GM21367 (cell line): ENCODE measurements at regions not wholly inside any gene's neighbourhood (a gene's known extent, or its start where the extent isn't known, plus 50 kb on each side); places are given as distances from the start of the nearest gene placed in this dataset.
"Not testable (repeated sequence)": the region's sequence is repeated elsewhere in the genome, so short reads cannot be mapped to it uniquely, and the experiment has no call there.

Experiments used
- ATAC-seq: cut with Tn5 transposase; IDR thresholded peaks from one replicate; pipeline ENCODE4 v1.9.1; 2021; ENCODE audit not compliant: unreplicated experiment

DNA sequence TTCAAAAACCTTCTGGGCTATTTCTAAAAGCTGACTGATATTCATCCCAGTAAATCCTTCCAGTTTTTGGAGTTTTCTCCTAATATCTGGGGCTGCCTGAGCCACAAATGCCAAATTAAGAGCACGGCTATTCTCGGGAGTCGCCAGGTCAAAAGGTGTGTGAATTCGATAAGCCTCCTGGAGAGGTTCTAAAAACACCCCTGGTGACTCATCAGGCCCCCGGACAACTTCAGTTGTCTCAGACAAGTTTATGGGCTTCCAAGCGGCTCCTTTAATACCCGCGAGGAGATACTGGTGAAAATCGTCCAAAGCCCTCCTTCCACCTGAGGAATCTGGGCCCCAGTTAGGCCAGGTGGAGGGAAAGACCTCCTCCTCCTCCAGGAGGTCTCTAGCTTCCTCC, 677.1 kb downstream of the TMEM121 start:
- ATAC-seq, result no peak

DNA sequence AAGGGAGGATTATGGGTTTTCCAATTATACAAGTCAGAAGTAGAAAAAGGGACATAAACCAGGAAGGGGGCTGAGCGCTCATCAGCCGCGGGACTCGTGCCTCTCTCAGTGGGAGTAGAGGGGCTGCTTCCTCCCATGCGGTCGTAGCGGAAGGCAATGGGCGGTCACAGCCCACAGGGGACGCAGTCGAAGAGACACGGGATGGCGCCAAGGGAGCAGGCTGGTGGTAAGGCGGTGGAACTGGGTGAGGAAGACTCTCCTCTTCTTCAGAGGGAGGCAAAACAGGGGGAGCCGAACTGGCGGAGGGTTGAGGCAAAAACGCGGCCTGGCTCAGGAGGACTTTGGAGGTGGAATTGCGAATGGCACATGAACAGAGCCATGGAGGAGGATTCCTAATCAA, 677.7 kb downstream of the TMEM121 start:
- no peak for ATAC-seq

DNA sequence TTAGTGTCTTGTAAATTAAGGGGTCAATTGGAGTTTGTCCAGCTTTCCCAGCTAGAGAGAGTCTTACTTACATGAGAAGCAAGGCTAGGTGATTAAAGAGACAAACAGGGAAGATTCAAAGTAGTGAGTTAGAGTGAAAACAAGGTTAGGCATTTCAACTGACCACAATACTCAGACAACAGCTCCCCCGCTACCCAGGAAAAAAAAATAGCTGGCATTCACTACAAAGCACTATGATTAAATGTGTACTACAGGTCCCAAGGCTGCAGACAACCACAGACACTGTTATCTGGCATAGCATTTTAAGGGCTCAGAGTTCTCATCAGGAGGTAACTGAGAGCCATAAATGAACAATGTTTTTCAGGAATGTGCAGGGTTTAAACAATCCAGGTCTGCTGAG, 680.9 kb downstream of the TMEM121 start:
- no peak for ATAC-seq

DNA sequence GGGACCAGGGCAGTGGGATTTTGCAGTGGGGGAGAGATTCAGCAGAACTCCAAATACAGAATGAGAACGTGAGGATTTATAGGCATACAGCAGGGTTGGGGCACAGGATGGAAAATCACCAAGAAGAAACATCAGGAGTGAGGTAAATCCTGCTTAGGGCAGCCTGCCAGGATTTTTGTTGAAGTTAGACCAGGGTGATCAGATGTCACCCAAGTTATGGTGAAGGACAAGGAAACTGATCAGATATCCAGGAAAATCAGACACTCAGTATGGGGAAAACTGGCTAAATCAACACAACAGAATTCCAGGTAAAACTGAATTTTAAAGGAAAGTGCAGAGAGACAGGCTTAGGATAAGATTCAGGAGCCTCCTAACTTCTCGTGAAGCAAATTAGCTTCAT, 682.4 kb downstream of the TMEM121 start:
- ATAC-seq, result no peak

DNA sequence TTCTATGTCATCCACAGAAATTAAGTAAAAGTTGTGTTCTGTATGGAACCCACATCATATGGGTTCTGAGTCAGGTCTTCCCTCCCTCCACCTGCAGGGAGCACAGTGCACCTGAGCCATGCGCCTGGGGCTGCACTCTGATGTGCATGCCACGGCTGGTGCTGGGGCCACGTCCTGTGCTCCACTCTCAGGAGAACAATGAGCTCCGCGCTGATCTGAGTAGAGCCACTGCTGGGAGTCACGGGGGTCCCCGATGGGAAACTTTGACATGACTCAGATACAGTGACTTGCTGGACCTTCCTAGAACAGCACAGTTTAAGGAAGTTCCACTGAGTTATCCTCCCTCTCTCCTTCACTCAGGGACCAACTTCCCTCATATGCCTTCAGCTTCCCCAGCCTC, 683.4 kb downstream of the TMEM121 start:
- no peak for ATAC-seq

DNA sequence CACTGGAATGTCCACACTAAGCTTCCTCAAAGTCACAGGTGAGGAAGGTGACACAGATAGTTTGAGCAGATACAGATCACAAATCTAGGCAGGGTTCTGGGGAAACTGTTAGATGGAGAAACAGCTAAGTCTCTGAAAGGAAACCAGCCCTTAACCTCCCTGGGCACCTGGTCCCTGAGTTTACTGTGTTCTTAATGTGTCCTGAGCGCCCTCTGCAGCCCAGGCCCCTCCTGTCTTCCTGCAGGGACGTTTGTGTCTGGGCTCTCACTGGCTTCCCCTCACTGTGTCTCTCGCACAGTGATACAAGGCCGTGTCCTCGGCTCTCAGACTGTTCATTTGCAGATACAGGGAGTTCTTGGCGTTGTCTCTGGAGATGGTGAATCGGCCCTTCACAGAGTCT, 684.3 kb downstream of the TMEM121 start:
- ATAC-seq, result no peak

DNA sequence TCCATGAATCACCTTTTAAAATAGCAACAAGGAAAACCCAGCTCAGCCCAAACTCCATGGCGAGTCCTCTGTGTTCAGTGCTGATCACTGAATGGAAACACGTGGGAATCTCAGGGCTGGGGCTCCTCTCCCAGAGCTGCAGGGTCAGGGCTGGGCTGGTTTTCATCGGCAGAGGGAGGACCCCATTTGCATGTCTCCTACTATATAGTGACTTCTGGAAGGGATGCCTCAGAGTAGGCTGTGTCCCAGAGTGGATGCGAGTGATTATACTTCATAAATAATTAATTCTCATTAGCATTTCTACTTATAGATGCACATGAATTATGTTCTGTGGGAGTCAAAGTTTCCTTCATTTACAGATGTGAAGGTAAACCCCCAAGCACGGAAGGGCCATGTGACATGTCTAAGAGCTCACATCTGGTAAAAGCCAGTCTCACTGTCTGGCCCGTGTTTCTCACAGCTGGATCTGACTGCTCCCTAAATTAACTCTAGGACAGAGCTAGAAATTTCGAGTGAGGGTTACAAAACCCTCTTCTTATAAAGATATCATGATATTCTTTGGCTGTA, 685.0 kb downstream of the TMEM121 start:
- no peak for ATAC-seq

DNA sequence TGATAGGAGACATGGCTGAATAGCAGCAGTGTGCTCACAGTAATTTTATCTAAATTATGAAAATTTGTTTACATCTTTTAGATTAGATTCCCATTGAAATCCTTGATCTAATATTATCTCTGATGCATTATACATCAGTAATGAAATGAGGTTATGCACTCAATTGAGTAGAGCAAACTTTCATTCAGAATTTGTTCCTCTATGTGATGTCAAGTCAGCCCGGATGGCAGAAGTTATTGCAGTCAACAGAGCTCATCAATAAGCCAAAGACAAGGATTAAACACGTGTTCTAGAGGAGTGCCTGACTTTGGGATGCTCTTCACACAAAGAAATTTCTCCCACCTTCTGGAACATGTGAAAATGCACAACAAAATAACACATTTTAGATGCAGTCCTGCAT, 688.8 kb downstream of the TMEM121 start:
- no peak for ATAC-seq

DNA sequence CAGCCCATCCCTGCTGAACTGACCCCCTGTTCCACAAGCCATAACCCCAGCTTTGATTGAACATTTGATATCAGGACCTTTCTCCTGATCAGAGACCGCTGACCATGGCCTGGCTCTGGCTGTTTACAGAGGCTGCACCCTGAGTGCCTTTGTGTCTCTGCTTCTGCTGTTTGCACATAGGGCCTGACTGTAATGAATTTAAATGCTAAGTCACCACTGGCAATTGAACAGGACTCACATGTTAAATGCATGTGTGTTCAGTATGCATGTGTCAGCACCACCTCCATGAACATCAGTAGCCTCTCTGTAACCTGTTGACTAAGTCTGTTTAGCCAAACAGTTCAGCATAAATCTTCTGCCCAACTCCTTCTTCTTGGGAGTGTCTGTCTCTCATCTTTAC, 690.3 kb downstream of the TMEM121 start:
- ATAC-seq, result no peak

DNA sequence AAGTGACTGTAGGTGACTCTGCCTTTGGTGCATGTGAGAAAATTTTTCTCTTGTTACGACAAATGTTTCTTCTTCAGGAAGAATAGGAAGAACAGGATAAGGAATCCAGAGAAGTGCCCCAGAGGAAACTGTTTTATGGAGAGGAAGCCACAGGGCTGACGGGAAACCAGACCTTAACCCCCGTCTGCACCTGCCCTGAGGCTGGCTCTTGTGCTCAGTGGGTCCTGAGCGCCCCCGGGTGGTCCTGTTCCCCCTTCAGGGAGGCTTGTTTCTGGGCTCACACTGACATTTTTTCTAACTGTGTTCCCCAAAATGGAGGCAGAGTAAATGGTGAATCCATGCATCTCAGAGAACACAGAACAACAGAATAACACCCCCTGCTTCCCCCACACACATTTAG, 691.8 kb downstream of the TMEM121 start:
- ATAC-seq, result no peak

DNA sequence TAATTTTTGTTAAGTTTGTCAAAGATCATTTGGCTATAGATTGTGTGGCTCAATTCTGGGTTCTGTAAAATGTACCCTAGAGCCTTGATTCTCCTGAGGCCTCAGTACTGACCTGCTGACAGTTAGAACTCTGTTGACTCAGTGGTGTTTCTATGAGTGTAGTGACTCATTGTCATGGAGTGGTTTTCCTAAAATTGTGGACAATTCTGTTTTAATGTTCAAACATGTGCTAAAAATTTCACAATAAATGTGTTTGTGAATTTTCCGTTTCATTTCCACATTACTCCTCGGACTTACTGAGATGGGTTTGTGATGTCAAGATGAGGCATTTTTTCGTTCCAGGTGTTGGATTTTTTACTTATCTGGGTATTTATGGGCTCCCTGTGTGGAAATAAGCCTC, 695.9 kb downstream of the TMEM121 start:
- ATAC-seq, result no peak

DNA sequence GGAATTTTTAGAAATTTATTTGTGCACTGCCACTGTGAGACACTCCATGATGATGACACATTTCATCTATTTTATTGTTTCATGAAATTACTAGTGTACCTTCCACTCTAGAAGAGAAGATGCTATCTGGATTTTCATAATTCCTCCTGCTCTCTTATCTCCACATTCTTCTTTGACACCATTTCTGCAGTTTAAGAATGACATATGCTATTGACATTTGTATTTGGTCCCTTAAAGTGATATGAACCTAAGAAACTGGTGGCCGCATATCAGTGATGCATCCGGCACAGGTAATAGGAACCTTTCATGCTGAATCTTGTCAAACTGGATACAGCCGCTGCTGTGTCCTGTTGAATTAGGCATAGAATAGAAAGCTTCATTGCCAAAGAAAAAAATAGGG, 696.3 kb downstream of the TMEM121 start:
- ATAC-seq, result no peak

DNA sequence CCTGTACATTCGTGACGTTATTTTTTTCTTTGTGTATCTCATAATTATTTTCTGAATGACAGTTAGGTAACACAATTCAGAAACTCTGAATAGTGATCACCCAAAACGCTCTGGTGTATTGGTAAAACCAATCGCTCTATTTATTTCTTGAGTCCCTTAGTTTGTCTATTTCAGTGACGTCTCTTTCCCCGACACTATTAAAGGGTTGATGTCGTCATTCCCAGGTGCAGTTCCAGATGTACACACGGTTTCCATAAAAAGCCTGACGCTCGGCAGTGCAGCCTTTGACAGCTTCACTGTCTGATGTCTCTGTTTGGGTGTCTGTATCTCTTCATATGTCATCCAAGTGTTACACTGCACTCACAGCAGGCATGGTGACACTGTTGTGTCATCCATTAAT, 701.4 kb downstream of the TMEM121 start:
- no peak for ATAC-seq

DNA sequence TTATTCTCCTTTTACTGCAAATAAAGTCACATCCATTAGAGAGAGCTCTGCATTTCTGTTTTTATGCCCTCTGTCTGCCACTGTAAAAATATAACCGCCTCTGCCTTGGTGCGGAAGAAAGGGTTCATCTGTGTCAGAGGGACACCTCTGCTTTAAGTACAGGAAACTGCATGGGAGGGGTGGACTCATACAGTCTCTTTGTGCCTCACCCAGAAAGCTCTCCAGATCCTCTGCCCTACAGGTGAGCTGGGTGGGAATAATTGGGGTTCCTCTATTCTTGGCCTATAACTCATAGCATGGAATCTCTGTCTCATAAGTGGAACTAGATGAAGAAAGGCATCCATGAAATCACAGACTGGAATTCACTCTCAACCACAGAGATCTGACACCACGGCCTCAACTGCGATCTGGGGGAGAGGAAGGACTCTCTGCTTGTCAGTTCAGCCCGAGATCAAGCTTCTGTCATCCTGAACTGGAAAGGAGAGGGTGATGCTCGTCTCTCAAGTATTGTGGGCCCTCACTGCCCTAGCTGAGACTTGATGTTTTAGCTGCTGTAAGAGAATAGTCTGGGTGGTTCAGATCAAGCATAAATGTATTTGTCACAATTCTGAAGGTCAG, 702.3 kb downstream of the TMEM121 start:
- ATAC-seq, result no peak

DNA sequence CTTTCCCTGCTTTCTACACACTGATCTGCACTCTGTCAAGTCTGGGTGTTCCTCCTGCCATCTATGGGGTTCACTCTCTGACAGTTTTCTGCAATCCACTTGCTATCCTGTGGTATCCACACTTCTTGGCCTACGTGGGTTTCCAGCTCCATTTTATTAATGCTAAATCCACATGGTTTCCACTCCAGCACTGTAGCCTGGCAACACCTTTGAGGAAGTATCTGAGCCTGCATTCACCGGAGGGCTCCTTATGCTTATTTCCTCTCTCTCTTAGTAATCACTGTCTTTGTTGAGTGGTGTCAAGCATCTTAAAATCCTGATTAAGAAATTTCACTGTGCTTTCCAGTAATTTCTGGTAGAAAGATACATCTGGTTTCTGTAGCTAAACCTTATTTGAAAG, 703.7 kb downstream of the TMEM121 start:
- no peak for ATAC-seq

DNA sequence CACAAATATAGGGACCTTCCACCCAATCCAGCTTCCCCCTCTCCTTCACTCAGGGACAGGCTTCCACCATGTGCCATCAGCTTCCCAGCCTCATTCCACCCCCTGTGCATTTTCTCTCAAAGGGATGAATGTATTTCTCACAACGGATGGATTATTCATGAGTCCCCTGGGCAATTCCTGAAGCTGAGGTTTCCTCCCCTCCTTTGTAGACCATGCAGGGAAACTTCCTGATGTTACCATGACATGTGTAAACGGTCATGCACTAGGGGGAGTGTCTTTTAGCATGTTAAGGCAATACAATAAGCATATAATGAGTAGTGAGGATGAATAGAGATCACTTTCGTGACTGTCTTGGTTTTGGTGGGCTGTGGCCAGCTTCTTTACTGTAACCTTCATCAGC, 706.8 kb downstream of the TMEM121 start:
- not testable (repeated sequence) for ATAC-seq

DNA sequence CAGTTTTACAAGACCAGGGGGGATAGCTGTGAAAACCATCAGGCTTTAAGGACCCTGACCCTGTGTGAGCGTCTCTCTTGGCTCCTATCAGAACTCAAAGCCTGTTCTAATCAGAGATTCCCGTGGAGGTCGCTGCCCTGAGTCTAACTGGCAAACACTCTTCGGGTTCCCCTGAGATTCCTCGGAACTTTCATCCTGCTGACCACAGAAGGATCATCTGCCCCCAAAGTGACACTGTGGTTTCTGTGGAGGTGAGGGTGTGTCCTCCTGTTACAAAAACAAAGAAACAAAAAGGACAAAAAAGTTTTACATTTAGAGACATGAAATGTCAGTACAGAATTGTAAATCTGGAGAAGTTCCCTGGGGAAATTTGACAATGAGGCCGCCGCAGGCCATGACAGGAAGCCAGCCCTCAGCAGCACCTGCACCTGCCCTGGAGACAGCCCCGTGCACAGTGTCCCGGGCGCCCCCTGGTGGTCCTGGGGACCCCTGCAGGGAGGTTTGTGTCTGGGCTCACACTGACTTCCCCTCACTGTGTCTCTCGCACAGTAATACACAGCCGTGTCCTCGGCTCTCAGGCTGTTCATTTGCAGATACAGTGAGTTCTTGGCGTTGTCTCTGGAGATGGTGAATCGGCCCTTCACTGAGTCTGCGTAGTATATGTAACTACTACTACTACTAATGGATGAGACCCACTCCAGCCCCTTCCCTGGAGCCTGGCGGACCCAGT, 708.3 kb downstream of the TMEM121 start:
- not testable (repeated sequence) for ATAC-seq

DNA sequence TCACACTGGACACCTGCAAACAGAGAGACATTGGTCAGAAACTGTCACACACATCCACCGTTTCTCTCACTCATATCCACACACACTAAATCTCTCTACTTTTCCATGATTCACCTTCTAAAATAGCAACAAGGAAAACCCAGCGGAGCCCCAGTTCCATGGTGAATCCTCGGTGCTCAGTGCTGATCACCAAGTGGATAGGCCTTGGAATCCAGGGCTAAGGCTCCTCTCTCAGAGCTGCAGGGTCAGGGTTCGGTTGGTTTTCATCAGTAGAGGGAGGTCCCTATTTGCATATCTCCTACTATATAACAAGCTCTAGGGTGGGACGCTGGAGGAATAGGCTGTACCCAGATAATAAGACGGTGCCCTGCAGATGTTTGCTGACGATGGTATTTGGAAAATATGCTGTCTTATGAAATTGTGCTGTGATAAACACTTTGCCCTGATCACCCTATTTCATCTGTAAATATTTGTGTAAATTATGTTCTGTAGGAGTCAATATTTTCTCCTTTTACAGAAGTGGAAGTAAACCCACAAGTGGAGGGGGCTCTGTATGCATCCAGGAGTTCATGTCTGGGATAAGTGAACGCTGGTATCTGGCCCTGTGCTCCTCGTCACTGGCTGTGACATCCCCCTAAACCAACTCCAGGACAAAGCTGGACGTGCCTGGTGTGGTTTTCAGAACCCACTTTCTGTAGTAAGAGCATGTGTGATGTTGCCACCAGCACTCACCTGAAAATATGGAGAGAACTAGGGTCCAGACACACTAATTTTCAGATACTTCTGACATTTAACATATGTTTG, 709.2 kb downstream of the TMEM121 start:
- no peak for ATAC-seq

DNA sequence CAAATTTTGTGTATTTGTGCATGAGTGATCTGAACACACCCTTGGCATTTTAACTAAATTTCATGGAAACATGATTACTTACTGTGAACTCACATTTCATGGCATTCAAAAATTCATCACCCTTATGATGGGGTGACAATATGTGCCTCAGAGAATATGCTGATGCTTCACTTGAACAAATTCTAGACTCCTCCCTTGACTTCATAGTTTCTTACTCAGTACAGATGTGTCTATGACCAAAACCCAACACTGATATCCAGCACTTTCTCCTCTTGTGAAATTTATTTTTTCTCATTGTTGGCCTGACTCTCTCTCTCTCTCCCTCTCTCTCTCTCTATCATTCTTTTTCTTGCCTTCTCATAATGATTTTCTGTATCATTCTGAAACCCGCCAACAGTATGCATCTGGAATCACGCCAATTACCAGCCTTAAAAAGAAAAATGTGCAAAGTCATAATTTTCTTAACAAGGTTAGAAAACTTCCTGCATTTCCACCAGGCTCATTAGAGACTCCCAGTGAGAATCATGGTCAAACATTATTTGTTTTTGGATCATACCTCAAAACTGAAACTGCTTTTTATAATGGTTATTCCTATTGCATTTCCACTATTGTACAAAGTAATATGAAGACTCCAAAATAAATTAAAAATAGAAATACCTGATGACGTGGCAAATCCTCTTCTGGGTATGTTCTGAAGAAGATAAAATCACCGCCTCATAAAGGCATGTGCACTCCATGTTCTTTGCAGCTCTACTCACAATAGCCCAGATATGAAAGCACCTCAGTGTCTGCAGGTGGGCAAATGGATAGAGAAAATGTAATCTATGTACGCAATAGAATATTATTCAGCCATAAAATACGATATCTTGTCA, 722.2 kb downstream of the TMEM121 start:
- no peak for ATAC-seq

DNA sequence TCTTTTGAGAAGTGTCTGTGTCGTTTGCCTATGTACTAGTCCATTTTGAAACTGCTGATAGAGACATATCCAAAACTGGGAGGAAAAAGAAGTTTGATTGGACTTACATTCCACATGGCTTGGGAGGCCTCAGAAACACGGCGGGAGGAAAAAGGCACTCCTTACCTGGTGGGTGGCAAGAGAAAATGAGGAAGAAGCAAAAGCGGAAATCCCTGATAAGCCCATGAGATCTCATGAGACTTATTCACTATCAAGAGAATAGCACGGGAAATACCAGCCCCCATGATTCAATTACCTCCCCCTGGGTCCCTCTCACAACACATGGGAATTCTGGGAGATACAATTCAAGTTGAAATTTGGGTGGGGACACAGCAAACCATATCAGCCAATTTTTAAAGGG, 727.6 kb downstream of the TMEM121 start:
- not testable (repeated sequence) for ATAC-seq

DNA sequence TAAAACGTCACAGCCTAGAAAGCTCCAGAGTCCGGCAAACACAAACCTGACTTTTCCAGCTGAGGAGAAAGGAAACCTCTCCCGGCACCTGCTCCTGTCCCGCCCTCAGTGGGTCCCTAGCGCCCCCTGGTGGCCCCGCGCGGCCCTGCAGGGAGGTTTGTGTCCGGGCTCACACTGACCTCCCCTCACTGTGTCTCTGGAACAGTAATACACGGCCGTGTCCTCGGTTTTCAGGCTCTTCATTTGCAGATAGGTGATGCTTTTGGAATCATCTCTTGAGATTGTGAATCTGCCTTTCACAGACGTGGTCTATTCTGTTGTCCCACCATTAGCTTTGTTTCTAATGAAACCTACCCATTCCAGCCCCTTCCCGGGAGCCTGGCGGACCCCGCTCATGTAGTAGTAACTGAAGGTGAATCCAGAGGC, 731.2 kb downstream of the TMEM121 start:
- not testable (repeated sequence) for ATAC-seq
